ENCODE measurements at regions not wholly inside any gene's neighbourhood (a gene's known extent, or its start where the extent isn't known, plus 50 kb on each side); places are given as distances from the start of the nearest gene placed in this dataset.

GRCh38 chr11:97657852-97658251 lies 1268.0 kb downstream of the JRKL start:
- intact Hi-C loops (cut with micrococcal nuclease) (no loop called here), dilution Hi-C loops (cut with HindIII; ENCODE audit: low sequenced_read_pairs, unreplicated experiment) (no loop called here), in situ Hi-C loops (cut with MboI; ENCODE audit: low sequenced_read_pairs) (no loop called here)
- ChIA-PET CTCF (no interaction called here), POLR2A (ENCODE audit: unreplicated experiment) (no interaction called here)
- Histone ChIP-seq H4K91ac (ENCODE audit: insufficient read depth, low read depth, low read length) (no peak overlapping the region), H2AFZ (replicated peaks; ENCODE audit: low read length, poor library complexity) (no peak overlapping the region), H2AK5ac (ENCODE audit: low read depth, low read length) (no peak overlapping the region), H3K14ac (replicated peaks; ENCODE audit: low read depth, low read length) (no peak overlapping the region), H3K9me3 (ENCODE audit: control insufficient read depth, insufficient read depth, low read length) (peaks cover 1% of the 10 kb centered on the region; the same call in 1 of the 2 replicates), H3K18ac (ENCODE audit: low read depth, low read length) (no peak overlapping the region), H3K56ac (ENCODE audit: extremely low read depth, insufficient read depth, low read length) (no peak overlapping the region), H3K4me2 (ENCODE audit: low read depth, low read length) (no peak overlapping the region), H4K20me1 (ENCODE audit: insufficient read depth, low read length) (no peaks in the 10 kb centered on the region), H3K27ac (ENCODE audit: insufficient read depth, low read length) (no peak overlapping the region), H2BK20ac (ENCODE audit: low read depth, low read length) (no peak overlapping the region), H2BK120ac (ENCODE audit: low read depth, low read length) (no peak overlapping the region), H3K23ac (ENCODE audit: low read depth, low read length) (no peak overlapping the region), H3K9me1 (ENCODE audit: insufficient read depth, low read length) (no peaks in the 10 kb centered on the region), H3K9ac (ENCODE audit: low read depth, low read length) (no peak overlapping the region), H2BK15ac (ENCODE audit: low read depth, low read length) (no peak overlapping the region), H2BK5ac (ENCODE audit: low read depth, low read length, poor library complexity, severe bottlenecking) (no peak overlapping the region), H4K5ac (ENCODE audit: low read depth, low read length) (no peak overlapping the region), H3K4me3 (ENCODE audit: insufficient read depth, low read depth, low read length) (no peak overlapping the region), H3K27me3 (ENCODE audit: control insufficient read depth, insufficient read depth, low read length) (no peaks in the 10 kb centered on the region), H3K36me3 (ENCODE audit: control insufficient read depth, insufficient read depth, low read length) (no peaks in the 10 kb centered on the region), H3K4ac (ENCODE audit: low read depth, low read length) (no peak overlapping the region), H3K4me1 (ENCODE audit: control insufficient read depth, insufficient read depth, low read length) (no peaks in the 10 kb centered on the region), H4K8ac (ENCODE audit: low read depth in 2 of 2, low read length in 2 of 2) (no peak overlapping the region), H2AK9ac (replicated peaks; ENCODE audit: low read depth, low read length, poor library complexity) (no peak overlapping the region), H3K79me1 (ENCODE audit: low read depth in 1 of 2, low read length in 2 of 2) (no peaks in the 10 kb centered on the region)
- no peak for DNase-seq
- WGBS, 2 experiments (ENCODE audit: extremely low coverage in 2 of 2, insufficient read length in 1 of 2), result no CpG with 5 or more reads among the region's 7 CpGs
- no TSS peak for BruUV-seq (replicated peaks)
- TF ChIP-seq RAD21 (IDR thresholded peaks at IDR 0.05; ENCODE audit: low read length) (no peak), USF2 (IDR thresholded peaks at IDR 0.05; ENCODE audit: low read depth, low read length) (no peak), ELK1 (IDR thresholded peaks at IDR 0.05; ENCODE audit: borderline replicate concordance, low read depth, low read length) (no peak), BHLHE40 (IDR thresholded peaks at IDR 0.05; ENCODE audit: low read depth, low read length) (no peak), RCOR1 (IDR thresholded peaks at IDR 0.05; ENCODE audit: insufficient replicate concordance, low read length) (no peak), MAFK (IDR thresholded peaks at IDR 0.05; ENCODE audit: low read depth, low read length) (no peak)
- no peak for ATAC-seq (ENCODE audit: low read depth)

Data from IMR-90 (cell line).